Cardiac septum (tissue), 1 donor: ENCODE measurements at regions not wholly inside any gene's neighbourhood (a gene's known extent, or its start where the extent isn't known, plus 50 kb on each side); places are given as distances from the start of the nearest gene placed in this dataset.
"Not testable (repeated sequence)": the region's sequence is repeated elsewhere in the genome, so short reads cannot be mapped to it uniquely, and the experiment has no call there.

Source experiments
- DNase-seq: peaks from one replicate; pipeline ENCODE4 v3.0.0-alpha.2; 2020; ENCODE audit warnings: low spot score
- intact Hi-C: fragments of 100-400 bp; cut with DNase I; formaldehyde crosslinking; loops from one replicate; pipeline ENCODE4 v1.14.0; 2022
- donor health status: DM: no; HTN: no; CAD: no.

DNA sequence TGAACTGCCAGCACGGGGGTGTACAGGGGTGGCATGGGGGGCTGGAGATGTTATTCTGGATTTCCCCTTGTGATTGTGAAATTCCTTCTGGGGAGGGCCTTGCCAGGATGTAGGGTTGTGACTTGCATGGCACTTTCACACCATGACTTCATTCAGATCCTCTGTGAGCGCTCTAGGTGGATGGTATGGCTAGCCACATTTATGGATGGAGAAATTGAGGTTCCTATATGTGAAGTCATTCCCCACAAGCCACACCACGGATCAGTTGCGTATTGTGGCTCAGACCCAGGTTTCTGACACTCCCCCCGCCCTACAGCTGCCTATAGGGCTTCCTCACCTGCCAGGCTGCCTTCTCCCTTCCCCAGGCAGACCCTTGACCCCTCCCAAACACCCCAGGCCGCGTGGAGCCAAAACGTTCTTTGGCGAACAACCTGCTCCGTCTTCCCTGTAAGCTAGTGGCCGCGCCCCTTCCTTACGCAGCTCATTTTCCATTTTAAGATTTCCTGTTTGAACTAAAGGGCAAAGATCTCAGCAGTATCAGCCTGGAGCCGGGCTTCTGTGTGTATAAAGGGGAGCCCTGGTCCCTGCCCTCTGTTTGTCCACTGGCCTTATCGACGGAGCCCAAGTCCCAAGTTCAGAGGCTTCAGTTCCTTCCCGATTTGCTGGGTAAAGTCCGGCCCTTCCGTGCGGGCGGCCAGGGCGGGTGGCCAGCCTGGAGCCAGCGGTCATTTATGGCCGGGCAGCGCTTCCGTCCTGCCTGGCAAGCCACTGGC, 97.8 kb upstream of the KLF4 start:
- intact Hi-C loops: loop anchor here (1.0 to 5.0 kb wide), 2 partner anchors 50 to 100 kb away; partner anchors contain the start of gene KLF4
- peak; percentile 85 for DNase-seq

DNA sequence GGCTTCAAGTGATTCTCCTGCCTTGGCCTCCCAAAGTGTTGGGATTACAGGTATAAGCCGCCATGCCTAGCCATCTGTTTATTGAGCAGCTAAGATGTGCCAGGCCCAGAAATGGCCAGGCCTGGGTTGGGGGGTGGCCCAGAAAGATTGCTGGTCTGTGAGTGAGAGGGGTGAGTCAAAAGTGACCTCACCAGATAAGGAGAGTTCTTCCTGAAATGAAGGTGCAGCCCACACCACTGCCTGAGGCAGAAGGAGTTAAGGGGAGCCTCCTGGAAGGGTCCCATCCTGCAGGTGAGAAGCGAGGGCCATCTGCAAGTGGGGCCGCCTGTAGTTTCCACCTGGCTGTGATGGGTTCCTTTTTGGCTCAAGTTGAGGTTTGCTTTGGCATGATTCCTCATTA, 96.9 kb upstream of the KLF4 start:
- intact Hi-C loops: loop anchor here (5.0 kb wide), 1 partner anchor 99 kb away; the partner anchor contains the start of gene KLF4
- DNase-seq: no peak

DNA sequence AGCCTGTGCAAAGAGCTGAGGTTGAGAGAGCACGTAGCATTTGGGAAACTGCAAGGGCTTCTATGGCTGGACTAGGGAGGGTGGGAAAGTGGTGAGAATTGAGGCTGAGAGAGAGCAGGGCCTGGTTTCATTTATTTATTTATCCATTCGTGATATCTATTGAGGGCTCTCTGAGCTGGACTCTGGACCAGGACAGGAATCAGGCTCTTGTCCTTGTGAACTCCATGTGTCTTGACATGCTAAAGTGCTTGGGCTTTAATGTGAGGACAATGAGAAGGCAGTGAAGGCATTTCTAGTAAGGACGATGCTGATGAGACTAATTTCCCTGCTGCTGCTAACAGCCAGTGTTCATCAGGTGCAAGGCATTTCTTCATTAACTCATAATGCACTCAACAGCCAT, 95.9 kb upstream of the KLF4 start:
- no peak for DNase-seq
- intact Hi-C loops: loop anchor here (5.0 kb wide), 1 partner anchor 98 kb away; the partner anchor contains the start of gene KLF4

DNA sequence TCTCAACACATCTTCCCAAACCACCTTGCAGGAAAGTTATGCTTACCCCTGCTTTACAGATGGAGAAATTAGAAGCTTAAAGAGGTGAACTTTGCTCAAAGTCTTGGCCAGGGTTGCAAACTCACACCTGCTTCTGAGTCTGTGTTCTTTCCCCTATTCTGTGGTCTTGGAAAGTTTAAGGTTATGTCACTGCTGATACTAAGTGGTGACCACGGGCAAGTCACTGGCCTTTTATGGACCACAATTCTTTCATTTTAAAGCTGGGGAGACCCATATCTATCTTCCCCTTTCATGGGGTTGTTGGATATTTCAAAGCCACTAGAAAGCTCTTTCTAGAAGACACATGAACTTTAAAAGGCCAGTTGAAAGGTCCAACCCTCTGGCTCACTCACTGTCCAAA, 95.4 kb upstream of the KLF4 start:
- DNase-seq: no peak
- intact Hi-C loops: loop anchor here (5.0 kb wide), 1 partner anchor 98 kb away; the partner anchor contains the start of gene KLF4

DNA sequence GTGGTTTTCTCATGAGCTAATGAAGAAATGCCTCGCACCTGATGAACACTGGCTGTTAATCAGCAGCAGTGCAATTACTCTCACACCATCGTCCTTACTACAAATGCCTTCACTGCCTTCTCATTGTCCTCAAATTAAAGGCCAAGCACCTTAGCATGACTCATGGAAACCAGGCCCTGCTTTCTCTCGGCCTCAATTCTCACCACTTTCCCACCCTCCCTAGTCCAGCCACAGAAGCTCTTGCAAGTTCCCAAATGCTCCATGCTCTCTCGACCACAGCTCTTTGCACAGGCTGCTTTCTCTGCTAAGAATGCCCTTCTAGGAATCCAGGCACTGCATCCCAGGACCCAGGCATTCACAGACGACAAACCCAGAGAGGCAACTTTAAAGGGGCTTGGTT, 94.6 kb upstream of the KLF4 start:
- no peak for DNase-seq
- intact Hi-C loops: no loop called here

DNA sequence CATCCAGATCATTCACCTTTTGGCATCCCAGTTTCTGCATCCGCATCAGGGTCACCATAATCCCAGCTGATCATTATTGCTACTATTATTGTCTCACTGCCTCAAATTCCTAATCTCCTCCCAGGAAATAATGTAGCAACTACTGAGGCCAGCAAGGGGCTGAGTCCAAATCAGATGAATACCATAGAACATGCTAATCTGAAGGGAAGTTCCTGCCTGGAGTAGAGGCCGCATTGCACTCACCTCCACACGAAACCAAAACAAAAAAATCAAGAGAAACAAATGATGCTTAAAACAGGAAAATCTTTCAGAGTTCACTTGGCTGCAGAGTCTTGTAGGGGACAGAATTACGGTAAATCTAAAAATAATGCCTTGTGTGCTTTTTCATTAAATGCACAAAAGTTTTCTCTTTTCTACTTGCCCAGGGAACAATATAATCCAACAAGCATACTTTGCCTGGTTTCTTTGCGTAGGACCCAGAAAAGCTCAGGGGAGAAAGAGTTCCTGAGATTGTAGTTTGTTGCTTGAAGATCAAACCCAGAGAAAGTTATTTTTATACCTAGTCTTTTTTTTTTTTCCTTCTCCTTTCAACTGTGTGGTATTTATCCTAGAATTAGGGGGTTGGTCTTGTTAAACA, 87.7 kb upstream of the KLF4 start:
- intact Hi-C loops: no loop called here
- no peak for DNase-seq

DNA sequence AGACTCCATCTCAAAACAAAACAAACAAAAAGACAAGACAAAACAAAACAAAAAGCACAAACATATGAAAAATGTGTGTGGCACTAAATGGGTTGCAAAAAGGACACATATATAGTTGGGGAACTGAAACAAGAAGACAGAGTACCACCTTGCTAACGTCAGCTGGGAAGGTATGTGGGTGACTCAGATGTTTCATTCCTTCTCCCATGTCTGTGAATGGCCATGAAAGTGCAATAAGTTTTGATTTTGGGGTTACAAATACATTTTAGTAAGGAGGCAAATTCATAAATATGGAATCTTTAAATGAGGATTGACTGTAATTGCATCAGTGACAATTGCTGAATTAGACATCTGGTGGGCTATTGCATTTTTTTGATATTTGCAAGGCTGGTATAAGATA, 81.6 kb upstream of the KLF4 start:
- DNase-seq: no peak
- intact Hi-C loops: no loop called here

DNA sequence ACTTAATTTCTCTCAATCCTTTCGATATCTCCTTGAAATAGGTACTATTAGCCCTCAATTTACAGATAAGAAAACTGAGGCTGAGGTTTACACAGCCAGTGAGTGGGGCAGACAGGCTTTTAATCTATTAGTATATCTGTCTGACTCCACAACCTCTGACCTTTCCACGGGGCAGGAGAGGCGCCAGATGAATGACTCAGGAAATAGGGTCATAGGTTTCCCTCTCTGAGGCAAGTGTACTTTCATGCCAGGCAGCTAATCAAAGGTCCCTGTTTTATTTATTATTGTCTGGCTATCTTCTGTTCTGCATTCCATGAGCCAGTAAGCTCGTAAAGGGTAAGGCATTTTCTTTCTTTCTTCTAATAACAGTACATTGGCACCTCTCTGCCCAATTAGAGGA, 79.6 kb upstream of the KLF4 start:
- no peak for DNase-seq
- intact Hi-C loops: no loop called here

DNA sequence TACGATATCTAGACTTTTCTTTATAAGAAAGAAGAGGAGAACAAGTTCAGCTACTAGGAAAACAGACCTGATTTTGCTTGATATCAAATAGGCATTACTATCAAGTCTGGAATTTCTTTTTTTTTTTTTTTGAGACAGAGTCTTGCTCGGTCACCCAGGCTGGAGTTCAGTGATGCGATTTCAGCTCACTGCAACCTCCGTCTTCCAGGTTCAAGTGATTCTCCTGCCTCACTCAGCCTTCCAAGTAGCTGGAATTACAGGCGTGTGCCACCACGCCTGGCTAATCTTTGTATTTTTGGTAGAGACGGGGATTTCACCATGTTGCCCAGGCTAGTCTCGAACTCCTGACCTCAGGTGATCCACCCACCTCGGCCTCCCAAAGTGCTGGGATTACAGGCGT, 78.8 kb upstream of the KLF4 start:
- DNase-seq, intact Hi-C loops: not testable (repeated sequence)

DNA sequence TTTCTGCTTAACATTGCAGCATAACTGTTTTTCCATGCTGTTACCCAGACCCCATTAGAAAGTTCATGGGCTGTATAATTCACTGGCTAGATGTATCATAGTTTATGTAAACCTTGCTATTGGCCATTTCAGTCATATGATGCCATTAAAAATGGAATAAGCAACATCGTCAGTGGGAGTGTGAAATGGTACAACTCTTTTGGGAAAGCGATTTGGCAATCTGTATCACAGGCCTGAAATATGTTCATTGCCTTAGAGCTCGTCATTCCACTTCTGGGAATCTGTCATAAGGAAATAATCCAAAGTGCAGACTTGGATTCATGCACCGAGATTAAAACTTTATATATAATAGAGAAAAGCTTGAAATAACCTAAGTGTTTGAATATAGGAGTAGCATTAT, 77.9 kb upstream of the KLF4 start:
- intact Hi-C loops: no loop called here
- DNase-seq: no peak

DNA sequence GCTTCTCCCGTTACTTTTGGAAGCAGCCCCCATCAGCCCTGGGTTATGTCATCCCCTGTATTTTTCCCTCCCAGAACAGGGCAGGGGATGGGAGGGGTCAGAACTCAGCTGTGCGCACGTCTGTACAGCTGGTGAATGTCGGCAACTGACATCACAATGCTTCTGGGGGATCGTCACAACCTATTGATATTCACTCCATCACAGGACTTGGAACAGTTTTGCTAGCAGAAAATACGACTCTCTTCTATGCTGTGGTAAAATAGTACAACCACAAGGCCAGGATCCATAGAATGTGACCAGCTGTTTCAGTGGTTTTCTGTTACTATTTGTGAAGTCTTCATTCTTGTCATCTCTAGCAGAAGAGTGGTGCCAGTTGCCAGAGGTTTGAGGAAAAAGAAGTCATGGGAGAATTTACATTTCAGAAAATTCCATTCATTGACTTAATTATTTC, 77.1 kb upstream of the KLF4 start:
- intact Hi-C loops: no loop called here
- no peak for DNase-seq

DNA sequence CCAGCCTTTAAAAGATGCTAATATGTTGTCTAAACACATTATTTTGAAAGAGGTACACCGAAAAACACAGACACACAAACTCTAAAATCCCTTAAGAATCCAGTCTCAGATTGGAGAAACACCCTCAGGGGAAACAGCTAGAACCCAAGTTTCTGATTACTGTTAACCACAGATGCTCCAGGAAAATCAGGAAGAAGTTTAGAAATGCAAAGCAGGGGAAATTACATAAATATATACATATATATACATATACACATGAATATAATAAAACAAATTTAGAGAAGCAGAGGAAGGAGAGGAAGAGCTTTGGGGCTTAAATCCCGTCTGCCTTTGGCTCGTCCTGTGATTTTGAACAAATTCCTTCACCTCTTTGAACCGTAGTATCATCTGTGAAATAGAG, 73.2 kb upstream of the KLF4 start:
- intact Hi-C loops: no loop called here
- DNase-seq: no peak

DNA sequence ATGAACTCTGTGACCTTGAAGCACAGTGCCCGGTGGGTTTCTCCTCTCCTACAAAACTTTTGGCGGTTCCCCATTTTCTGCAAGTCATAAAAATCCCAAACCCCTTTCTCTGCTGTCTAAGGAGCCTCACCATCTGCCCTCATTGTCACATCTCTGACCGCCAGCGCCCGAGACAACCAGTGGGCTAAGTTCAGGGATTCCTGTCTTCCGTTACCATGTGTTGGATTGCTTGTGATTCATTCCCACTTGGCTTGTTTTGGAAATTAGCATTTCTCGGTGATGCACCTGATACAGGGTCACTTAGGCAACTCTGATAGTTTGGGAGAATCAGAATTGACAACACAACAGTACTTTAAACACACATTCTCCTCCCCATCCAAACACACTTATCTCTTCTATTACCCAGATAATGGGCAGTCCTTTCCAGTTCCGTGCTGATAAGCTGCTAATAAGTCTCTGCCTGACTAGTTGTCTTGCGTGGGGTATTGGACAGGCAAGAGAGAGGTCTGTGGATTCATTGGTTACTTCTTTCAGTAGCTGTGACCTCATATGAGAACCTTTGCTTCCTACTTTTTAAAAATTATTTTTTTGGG, 70.0 kb upstream of the KLF4 start:
- DNase-seq: no peak
- intact Hi-C loops: no loop called here

DNA sequence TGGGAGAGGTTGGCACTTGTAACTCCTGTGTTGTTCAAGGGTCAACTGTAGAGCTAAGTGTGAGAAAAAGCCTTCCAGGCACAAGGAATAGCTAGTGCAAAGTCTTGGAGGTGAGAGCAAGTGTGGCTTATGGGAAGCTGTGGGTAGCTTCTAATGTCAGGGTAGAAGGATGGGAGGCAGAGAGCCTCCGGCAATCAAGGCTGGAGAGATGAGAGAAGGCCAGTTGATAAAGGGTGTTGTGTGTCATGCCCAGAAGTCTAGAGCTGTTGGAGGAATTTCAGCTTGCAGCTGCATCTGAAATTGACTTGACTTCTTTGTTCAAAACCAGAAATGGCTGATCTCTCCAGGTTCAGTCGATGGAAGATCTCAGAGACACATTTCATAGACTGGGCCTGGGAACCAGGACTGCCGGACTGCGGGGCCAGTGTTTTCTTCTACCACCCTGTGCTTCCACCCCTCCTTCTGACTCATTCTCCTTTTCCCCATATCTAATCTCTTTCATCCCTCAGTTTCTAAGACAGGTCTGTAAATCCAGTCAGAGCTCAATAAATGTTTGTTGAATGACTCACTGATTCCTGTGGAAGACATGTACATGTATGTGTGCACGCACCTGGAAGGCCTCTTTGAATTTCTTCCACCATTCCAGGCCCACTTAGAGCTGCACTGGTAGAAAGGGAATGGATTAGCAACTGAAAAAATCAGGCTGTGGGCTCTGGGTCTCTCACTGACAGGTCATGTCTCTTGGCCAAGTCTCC, 67.8 kb upstream of the KLF4 start:
- no peak for DNase-seq
- intact Hi-C loops: no loop called here

DNA sequence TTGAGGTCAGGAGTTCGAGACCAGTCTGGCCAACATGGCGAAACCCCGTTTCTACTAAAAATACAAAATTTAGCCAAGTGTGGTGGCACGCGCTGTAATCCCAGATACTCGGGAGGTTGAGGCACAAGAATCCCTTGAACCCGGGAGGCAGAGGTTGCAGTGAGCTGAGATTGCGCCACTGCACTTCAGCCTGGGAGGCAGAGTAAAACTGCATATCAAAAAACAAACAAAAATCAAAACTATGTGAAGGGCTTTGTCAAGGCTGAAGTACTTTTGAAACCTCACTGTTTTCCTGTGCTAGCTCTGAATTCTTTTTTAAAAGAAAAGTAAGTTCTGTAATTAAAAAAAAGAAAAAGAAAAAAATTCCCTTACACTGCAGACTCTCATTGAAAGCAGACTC, 65.1 kb upstream of the KLF4 start:
- no peak for DNase-seq
- intact Hi-C loops: no loop called here

DNA sequence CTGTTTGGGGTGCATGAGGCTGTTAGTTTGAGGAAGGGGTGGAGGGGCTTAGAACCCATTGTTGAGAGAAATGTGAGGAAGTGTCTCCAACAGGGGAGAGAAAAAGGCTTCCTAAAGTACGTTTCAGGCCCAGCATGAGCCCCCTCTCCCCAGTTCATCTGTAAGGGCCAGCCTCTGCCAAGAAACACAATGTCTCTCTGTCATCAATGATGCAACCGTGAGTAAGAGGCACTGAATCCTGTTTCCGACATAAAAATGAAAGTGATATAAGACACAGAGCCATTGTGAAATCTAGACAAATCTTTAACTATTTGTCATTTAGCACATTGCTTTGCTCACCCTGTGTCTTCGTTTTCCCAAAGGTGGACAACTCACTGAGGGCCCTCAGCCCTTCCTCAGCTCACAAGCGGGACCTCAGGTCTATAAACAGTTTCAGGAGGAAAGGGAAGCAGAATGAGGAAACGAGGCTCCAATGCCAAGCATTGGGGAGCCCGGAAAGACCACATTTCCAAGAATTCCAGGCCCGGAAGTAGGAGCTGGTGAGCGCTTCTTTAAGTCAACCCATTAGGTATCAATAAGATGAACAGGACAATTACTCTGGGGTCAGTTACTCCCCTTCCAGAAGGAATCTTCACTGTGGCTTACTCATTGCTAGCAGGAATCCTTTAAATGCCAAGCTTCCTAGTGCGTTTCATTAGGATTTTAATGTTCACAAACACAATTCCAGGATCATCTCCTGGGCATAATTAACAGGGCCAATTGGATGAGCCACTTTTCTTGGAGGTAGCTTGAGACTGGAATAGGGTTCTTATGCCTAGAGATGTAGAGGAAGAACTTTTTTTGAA, 59.0 kb upstream of the KLF4 start:
- intact Hi-C loops: no loop called here
- DNase-seq: no peak

DNA sequence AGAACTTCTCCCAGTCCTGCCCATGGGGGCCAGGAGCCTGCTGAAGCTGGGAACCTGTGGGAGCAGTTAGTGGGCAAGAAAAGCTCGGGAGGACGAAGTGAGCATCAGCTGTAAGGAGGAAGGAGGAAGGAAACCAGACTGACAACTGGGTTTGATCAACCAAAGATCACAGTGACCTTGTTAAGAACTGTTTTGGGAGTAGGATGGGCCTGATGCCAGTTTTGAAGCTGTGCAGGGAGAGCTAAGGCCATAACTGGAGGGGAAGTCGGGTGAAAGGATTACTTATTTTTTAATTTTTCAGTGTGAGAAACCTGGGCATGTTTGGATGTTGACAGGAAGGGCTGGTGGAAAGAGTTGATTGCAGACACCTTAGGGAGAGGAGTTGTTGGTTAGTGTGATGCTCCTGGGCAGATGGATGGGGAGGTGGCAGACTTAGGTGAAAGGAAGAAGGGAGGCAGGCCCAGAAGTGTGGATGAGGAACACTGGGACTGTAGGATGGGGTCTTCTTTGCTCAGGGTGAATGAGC, 58.3 kb upstream of the KLF4 start:
- no peak for DNase-seq
- intact Hi-C loops: no loop called here

DNA sequence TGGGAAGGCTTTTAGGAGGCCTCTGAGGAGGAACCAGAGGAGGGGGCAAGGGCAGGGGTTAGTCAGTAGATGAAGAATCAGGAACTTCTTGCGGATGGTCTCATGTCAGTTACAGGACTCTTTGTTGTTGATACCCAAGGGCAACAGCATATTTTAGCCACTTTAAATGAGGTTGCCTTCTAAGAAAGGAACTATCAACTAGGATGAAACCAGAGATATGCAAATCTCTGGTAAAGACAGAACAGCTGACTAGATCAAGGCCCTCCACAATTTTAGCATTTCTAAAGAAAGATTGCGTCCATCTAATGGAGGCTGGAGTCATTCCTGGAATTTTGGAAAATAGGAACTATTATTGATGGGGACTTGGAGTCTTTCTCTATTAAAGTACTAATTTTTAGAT, 57.7 kb upstream of the KLF4 start:
- no peak for DNase-seq

DNA sequence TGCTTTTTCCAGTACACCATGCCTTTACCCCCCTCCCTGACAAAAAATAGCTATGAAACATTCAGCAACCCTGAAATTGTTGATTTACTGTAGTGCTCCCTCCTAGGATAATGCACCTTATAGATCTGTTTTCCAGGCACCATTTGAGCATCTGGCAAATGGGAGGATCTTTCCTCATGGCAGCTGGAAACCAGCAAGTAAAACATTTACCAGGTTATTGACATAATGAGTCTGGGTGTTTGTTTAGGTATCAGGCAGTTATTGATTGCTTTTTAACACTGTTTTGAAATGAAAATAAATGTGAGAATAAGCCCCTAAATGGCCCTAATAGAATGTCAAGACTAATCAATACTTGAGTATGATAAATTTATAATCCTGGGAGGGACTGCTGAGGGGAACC, 57.3 kb upstream of the KLF4 start:
- no peak for DNase-seq
- intact Hi-C loops: no loop called here

More for the DNA sequence above, 57.7 kb upstream of the KLF4 start:
- intact Hi-C loops: no loop called here
